B cell (primary cell): ENCODE measurements at regions not wholly inside any gene's neighbourhood (a gene's known extent, or its start where the extent isn't known, plus 50 kb on each side); places are given as distances from the start of the nearest gene placed in this dataset.

Experiments
- ATAC-seq: fragments of 200-7000 bp; cut with Tn5 transposase; one replicate; pipeline ENCODE4 v1.10.0; 2021; ENCODE audit warnings: low read depth, mild to moderate bottlenecking, moderate number of reproducible peaks, moderate library complexity
- CTCF ChIA-PET: fragments of 350-600 bp; sonication (Branson Sonifier 250); formaldehyde crosslinking; loops from one replicate; lab custom pipeline; 2021; ENCODE audit warnings: antibody characterized with exemption, inconsistent platforms; lab: Charles Lee
- POLR2A ChIA-PET: fragments of 350-600 bp; sonication (Branson Sonifier 250); formaldehyde crosslinking; loops from one replicate; lab custom pipeline; 2021; ENCODE audit warnings: antibody characterized with exemption; lab: Charles Lee
- DNase-seq: peaks from one replicate; pipeline ENCODE4 v3.0.0; 2013
- H2AFZ ChIP-seq: 2 replicates; pipeline ENCODE4 v1.6.1; 2012; ENCODE audit warnings: mild to moderate bottlenecking, low read depth, low read length; ENCODE audit not compliant: insufficient read depth, poor library complexity, severe bottlenecking
- H3K27ac ChIP-seq, 2 donors: 1 replicate in 1 of 2; 2 replicates in 1 of 2; pipeline ENCODE4 v1.5.1; 2012 to 2013; ENCODE audit warnings: low read length in 2 of 2, mild to moderate bottlenecking in 2 of 2, moderate library complexity in 1 of 2
- H3K27me3 ChIP-seq, 4 experiments: fragments of 200-600 bp in 1 of 4; sonication (generic) in 1 of 4; replicated peaks in 1 of 4; 1 replicate in 2 of 4; 2 replicates in 2 of 4; pipeline versions ENCODE4 v1.6.1 to v1.7.0; 2013 to 2016; ENCODE audit warnings: low read length in 3 of 4, mild to moderate bottlenecking in 2 of 4, mixed read lengths in 1 of 4, moderate library complexity in 1 of 4; ENCODE audit not compliant: insufficient read depth in 4 of 4, control insufficient read depth in 3 of 4; ENCODE audit errors: control extremely low read depth in 1 of 4
- H3K36me3 ChIP-seq, 2 experiments: replicated peaks in 1 of 2; 1 replicate in 1 of 2; 2 replicates in 1 of 2; pipeline versions ENCODE4 v1.6.1 to v1.7.1; 2013; ENCODE audit warnings: low read length in 1 of 2; ENCODE audit not compliant: insufficient read depth in 2 of 2, control insufficient read depth in 1 of 2; ENCODE audit errors: control extremely low read depth in 1 of 2, extremely low read depth in 1 of 2
- H3K4me1 ChIP-seq, 2 donors: fragments of 200-600 bp in 1 of 2; sonication (generic) in 1 of 2; 1 replicate in 1 of 2; 2 replicates in 1 of 2; pipeline versions ENCODE4 v1.5.1 to v1.6.1; 2013 to 2017; ENCODE audit warnings: low read length in 2 of 2; ENCODE audit not compliant: control insufficient read depth in 2 of 2, insufficient read depth in 2 of 2
- H3K4me2 ChIP-seq: replicated peaks from 2 replicates; pipeline ENCODE3; 2012; ENCODE audit warnings: mild to moderate bottlenecking, low read depth, low read length; ENCODE audit not compliant: poor library complexity, severe bottlenecking
- H3K4me3 ChIP-seq, 5 experiments: fragments of 200-600 bp in 1 of 5; sonication (generic) in 1 of 5; 1 replicate in 3 of 5; 2 replicates in 2 of 5; pipeline versions ENCODE4 v1.5.1 to v1.7.0; 2011 to 2016; ENCODE audit warnings: low read length in 4 of 5, mild to moderate bottlenecking in 4 of 5, low read depth in 2 of 5, control low read depth in 1 of 5, moderate library complexity in 1 of 5; ENCODE audit not compliant: insufficient read depth in 1 of 5; ENCODE audit errors: control extremely low read depth in 1 of 5, extremely low read depth in 1 of 5
- H3K79me2 ChIP-seq: fragments of 200-600 bp; sonication (generic); one replicate; pipeline ENCODE4 v1.6.0; 2016; ENCODE audit warnings: low read length; ENCODE audit not compliant: control insufficient read depth, insufficient read depth
- H3K9ac ChIP-seq: fragments of 200-600 bp; sonication (generic); 2 replicates; pipeline ENCODE4 v1.6.1; 2017; ENCODE audit warnings: mild to moderate bottlenecking, low read length, moderate library complexity
- H3K9me3 ChIP-seq, 3 donors: one replicate each; pipeline versions ENCODE4 v1.6.1 to v1.7.1; 2013; ENCODE audit warnings: low read length in 2 of 3; ENCODE audit not compliant: control insufficient read depth in 2 of 3, insufficient read depth in 1 of 3; ENCODE audit errors: control extremely low read depth in 1 of 3
- H4K20me1 ChIP-seq: 2 replicates; pipeline ENCODE4 v1.6.0; 2012; ENCODE audit warnings: mild to moderate bottlenecking, low read length; ENCODE audit not compliant: insufficient read depth, control insufficient read depth, poor library complexity, severe bottlenecking
- H3K27ac Mint-ChIP-seq: one replicate; pipeline ENCODE4 v1.8.0; 2021; ENCODE audit warnings: mixed read lengths
- H3K27me3 Mint-ChIP-seq: one replicate; pipeline ENCODE4 v1.8.0; 2021; ENCODE audit warnings: mixed read lengths
- H3K4me1 Mint-ChIP-seq: one replicate; pipeline ENCODE4 v1.8.0; 2021; ENCODE audit warnings: mixed read lengths
- H3K4me3 Mint-ChIP-seq: one replicate; pipeline ENCODE4 v1.8.0; 2021; ENCODE audit warnings: mixed read lengths
- H3K9me3 Mint-ChIP-seq: one replicate; pipeline ENCODE4 v1.8.0; 2022; ENCODE audit warnings: mixed read lengths; ENCODE audit not compliant: insufficient read depth
- EZH2 ChIP-seq: IDR thresholded peaks from 2 replicates; pipeline ENCODE4 v1.6.1; 2012; ENCODE audit warnings: borderline replicate concordance, low read depth, mild to moderate bottlenecking, moderate library complexity, low read length; ENCODE audit not compliant: insufficient read depth, poor library complexity, severe bottlenecking
- WGBS: methylation state at CpG from one replicate; pipeline ENCODE4 v1.1.5; 2013; ENCODE audit warnings: missing lambda C conversion rate; ENCODE audit not compliant: insufficient coverage; 5-methylcytosine and 5-hydroxymethylcytosine counted together
- intact Hi-C: fragments of 100-400 bp; cut with micrococcal nuclease; formaldehyde crosslinking; loops from one replicate; pipeline ENCODE4 v1.10.0; 2022
- TF ChIP-seq, protein P1 (sequence below): fragments of 200-600 bp; IDR thresholded peaks from one replicate; pipeline ENCODE4 v1.8.0; 2022; ENCODE audit warnings: antibody characterized with exemption, mild to moderate bottlenecking

DNA sequence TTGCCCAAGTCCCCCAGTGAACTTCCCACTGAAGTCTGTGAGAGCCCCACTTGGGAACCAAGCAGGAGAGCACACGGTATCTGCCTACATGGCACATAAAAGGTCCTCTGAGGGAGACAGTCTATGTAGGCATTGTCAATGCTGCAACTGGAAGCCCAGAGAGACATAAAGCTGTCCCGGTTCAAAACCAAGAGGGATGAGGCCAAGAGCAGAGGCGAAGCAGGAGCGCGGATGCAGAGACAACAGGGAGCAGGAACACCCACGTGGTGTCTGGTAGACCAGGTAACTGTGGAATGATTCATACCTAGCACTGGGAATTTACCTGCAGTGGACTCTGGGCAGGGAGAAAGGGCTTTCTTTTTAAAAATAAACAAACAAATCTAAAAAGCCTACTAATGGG, 233.1 kb upstream of the SOX11 start:
- DNase-seq, result no peak
- H3K9me3 Mint-ChIP-seq, result no peaks in the 10 kb centered on the region
- no peak for ATAC-seq
- ChIA-PET POLR2A (no interaction called here), CTCF (no interaction called here)
- H3K9ac ChIP-seq, result no peak overlapping the region
- TF ChIP-seq, protein P1, sequence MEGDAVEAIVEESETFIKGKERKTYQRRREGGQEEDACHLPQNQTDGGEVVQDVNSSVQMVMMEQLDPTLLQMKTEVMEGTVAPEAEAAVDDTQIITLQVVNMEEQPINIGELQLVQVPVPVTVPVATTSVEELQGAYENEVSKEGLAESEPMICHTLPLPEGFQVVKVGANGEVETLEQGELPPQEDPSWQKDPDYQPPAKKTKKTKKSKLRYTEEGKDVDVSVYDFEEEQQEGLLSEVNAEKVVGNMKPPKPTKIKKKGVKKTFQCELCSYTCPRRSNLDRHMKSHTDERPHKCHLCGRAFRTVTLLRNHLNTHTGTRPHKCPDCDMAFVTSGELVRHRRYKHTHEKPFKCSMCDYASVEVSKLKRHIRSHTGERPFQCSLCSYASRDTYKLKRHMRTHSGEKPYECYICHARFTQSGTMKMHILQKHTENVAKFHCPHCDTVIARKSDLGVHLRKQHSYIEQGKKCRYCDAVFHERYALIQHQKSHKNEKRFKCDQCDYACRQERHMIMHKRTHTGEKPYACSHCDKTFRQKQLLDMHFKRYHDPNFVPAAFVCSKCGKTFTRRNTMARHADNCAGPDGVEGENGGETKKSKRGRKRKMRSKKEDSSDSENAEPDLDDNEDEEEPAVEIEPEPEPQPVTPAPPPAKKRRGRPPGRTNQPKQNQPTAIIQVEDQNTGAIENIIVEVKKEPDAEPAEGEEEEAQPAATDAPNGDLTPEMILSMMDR, result no peak
- no peak for TF ChIP-seq EZH2
- no peaks in the 10 kb centered on the region for H3K36me3 ChIP-seq
- intact Hi-C loops, result no loop called here
- no peaks in the 10 kb centered on the region for H3K4me1 ChIP-seq
- H3K4me3 Mint-ChIP-seq, result no peak overlapping the region
- H3K27me3 ChIP-seq, result no peaks in the 10 kb centered on the region
- no peak overlapping the region for H3K4me3 ChIP-seq
- H3K9me3 ChIP-seq, result peaks cover 0 to 4% (median 0%) of the 10 kb centered on the region in 3 donors
- H3K4me2 ChIP-seq, result no peak overlapping the region
- no peak overlapping the region for H3K27ac Mint-ChIP-seq
- no peaks in the 10 kb centered on the region for H3K79me2 ChIP-seq
- H3K27ac ChIP-seq, result no peak overlapping the region
- H3K27me3 Mint-ChIP-seq, result no peaks in the 10 kb centered on the region
- no peak overlapping the region for H2AFZ ChIP-seq
- WGBS, result 94% methylated on average over 5 of the region's 6 CpGs
- H4K20me1 ChIP-seq, result no peaks in the 10 kb centered on the region
- H3K4me1 Mint-ChIP-seq, result no peaks in the 10 kb centered on the region

DNA sequence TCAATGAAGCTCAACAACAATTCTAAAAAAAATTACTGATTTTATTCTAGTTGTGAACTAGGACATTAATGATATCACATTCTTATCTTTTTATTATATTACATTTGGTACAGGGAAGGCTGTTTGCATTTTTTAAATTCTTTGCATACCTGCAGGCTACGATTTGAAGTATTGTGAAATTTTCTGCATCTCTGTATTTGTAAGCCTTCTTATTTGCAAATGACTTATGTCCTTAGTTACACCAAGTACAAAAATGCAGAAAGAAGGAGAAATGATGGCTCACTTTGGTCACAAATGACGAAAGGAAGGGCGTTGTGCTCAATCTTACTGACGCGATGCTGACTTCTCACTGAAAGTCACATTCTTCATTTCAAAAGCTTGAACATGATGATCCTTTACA, 227.5 kb upstream of the SOX11 start:
- H3K9ac ChIP-seq, result no peak overlapping the region
- H3K4me3 Mint-ChIP-seq, result no peak overlapping the region
- H3K27me3 ChIP-seq, result no peaks in the 10 kb centered on the region
- no peaks in the 10 kb centered on the region for H3K79me2 ChIP-seq
- WGBS, result no CpG with 5 or more reads among the region's 5 CpGs
- H3K27ac ChIP-seq, result no peak overlapping the region
- H3K4me3 ChIP-seq, result no peak overlapping the region
- DNase-seq (no peak), ATAC-seq (no peak)
- no peaks in the 10 kb centered on the region for H3K4me1 ChIP-seq
- no peak overlapping the region for H2AFZ ChIP-seq
- H3K36me3 ChIP-seq, result no peaks in the 10 kb centered on the region
- ChIA-PET POLR2A (no interaction called here), CTCF (no interaction called here)
- TF ChIP-seq, protein P1, result no peak
- TF ChIP-seq EZH2, result no peak
- no peaks in the 10 kb centered on the region for H4K20me1 ChIP-seq
- H3K27me3 Mint-ChIP-seq, result no peaks in the 10 kb centered on the region
- no peak overlapping the region for H3K4me2 ChIP-seq
- H3K9me3 ChIP-seq, result no peaks in the 10 kb centered on the region
- H3K9me3 Mint-ChIP-seq, result no peaks in the 10 kb centered on the region
- no peak overlapping the region for H3K27ac Mint-ChIP-seq
- intact Hi-C loops, result no loop called here
- no peaks in the 10 kb centered on the region for H3K4me1 Mint-ChIP-seq
